ENCODE measurements at regions not wholly inside any gene's neighbourhood (a gene's known extent, or its start where the extent isn't known, plus 50 kb on each side); places are given as distances from the start of the nearest gene placed in this dataset.

GRCh38 chr5:133681896-133682295, 69.6 kb upstream of the FSTL4 start:
- DNase-seq: no peak

GRCh38 chr5:133680830-133681565, 68.7 kb upstream of the FSTL4 start:
- no peak for DNase-seq

GRCh38 chr5:133679534-133679933, 67.2 kb upstream of the FSTL4 start:
- no peak for DNase-seq

- DNase-seq: no peak
Observed at GRCh38 chr5:133675376-133676154, 63.2 kb upstream of the FSTL4 start.

GRCh38 chr5:133670336-133670735, 58.0 kb upstream of the FSTL4 start:
- DNase-seq: no peak

GRCh38 chr5:133669472-133669871, 57.1 kb upstream of the FSTL4 start:
- DNase-seq: no peak

GRCh38 chr5:133668458-133668857, 56.1 kb upstream of the FSTL4 start:
- DNase-seq: no peak

GRCh38 chr5:133667217-133667616, 54.9 kb upstream of the FSTL4 start:
- no peak for DNase-seq

GRCh38 chr5:133665571-133665970, 53.2 kb upstream of the FSTL4 start:
- DNase-seq: no peak

- no peak for DNase-seq
Observed at GRCh38 chr5:133664422-133664821, 52.1 kb upstream of the FSTL4 start.

GRCh38 chr5:133663397-133664054, 51.2 kb upstream of the FSTL4 start:
- no peak for DNase-seq

- no peak for DNase-seq
Observed at GRCh38 chr5:133662578-133662977, 50.2 kb upstream of the FSTL4 start.
